ENCODE measurements at regions not wholly inside any gene's neighbourhood (a gene's known extent, or its start where the extent isn't known, plus 50 kb on each side); places are given as distances from the start of the nearest gene placed in this dataset.
A peak's percentile ranks its signal among the peaks of the same experiment; 100 is the strongest.
"Not testable (repeated sequence)": the region's sequence is repeated elsewhere in the genome, so short reads cannot be mapped to it uniquely, and the experiment has no call there.

GRCh38 chr15:25067725-25068309 lies 113.0 kb downstream of the SNRPN start:
- DNase-seq (ENCODE audit: low read depth) = no peak

- no peak for DNase-seq (ENCODE audit: low read depth)
Measured at GRCh38 chr15:25068696-25069095, 113.9 kb downstream of the SNRPN start.

GRCh38 chr15:25070353-25070963 lies 115.7 kb downstream of the SNRPN start:
- no peak for DNase-seq (ENCODE audit: low read depth)

- no peak for DNase-seq (ENCODE audit: low read depth)
Measured at GRCh38 chr15:25072857-25073476, 118.2 kb downstream of the SNRPN start.

GRCh38 chr15:25087137-25087536 lies 132.3 kb downstream of the SNRPN start:
- no peak for DNase-seq (ENCODE audit: low read depth)

- no peak for DNase-seq (ENCODE audit: low read depth)
Measured at GRCh38 chr15:25088261-25088790, 133.5 kb downstream of the SNRPN start.

- DNase-seq (ENCODE audit: low read depth) = no peak
Measured at GRCh38 chr15:25089577-25089976, 134.8 kb downstream of the SNRPN start.

GRCh38 chr15:25090073-25090733 lies 135.4 kb downstream of the SNRPN start:
- DNase-seq (ENCODE audit: low read depth) = no peak

GRCh38 chr15:25091421-25092158 lies 136.8 kb downstream of the SNRPN start:
- DNase-seq (ENCODE audit: low read depth) = no peak

GRCh38 chr15:25092661-25093060 lies 137.9 kb downstream of the SNRPN start:
- DNase-seq (ENCODE audit: low read depth) = peak; percentile 29

- DNase-seq (ENCODE audit: low read depth) = no peak
Measured at GRCh38 chr15:25093455-25094029, 138.8 kb downstream of the SNRPN start.

- no peak for DNase-seq (ENCODE audit: low read depth)
Measured at GRCh38 chr15:25094066-25094465, 139.3 kb downstream of the SNRPN start.

GRCh38 chr15:25094519-25094918 lies 139.7 kb downstream of the SNRPN start:
- DNase-seq (ENCODE audit: low read depth) = no peak

- no peak for DNase-seq (ENCODE audit: low read depth)
Measured at GRCh38 chr15:25095179-25095578, 140.4 kb downstream of the SNRPN start.

GRCh38 chr15:25099966-25100365 lies 145.2 kb downstream of the SNRPN start:
- DNase-seq (ENCODE audit: low read depth) = not testable (repeated sequence)

GRCh38 chr15:25106209-25106608 lies 151.4 kb downstream of the SNRPN start:
- DNase-seq (ENCODE audit: low read depth) = no peak

- DNase-seq (ENCODE audit: low read depth) = no peak
Measured at GRCh38 chr15:25133804-25134203, 179.0 kb downstream of the SNRPN start.

GRCh38 chr15:25134546-25134945 lies 179.8 kb downstream of the SNRPN start:
- peak; percentile 20 for DNase-seq (ENCODE audit: low read depth)

- DNase-seq (ENCODE audit: low read depth) = peak; percentile 17
Measured at GRCh38 chr15:25136119-25136518, 181.3 kb downstream of the SNRPN start.

GRCh38 chr15:25137013-25137412 lies 182.2 kb downstream of the SNRPN start:
- no peak for DNase-seq (ENCODE audit: low read depth)

GRCh38 chr15:25169318-25169717 lies 214.5 kb downstream of the SNRPN start:
- no peak for DNase-seq (ENCODE audit: low read depth)

All from iris pigment epithelial cell (primary cell).